GM12891 (cell line): ENCODE measurements at regions not wholly inside any gene's neighbourhood (a gene's known extent, or its start where the extent isn't known, plus 50 kb on each side); places are given as distances from the start of the nearest gene placed in this dataset.
A peak's percentile ranks its signal among the peaks of the same experiment; 100 is the strongest.

Experiments
- DNase-seq: peaks from one replicate; pipeline ENCODE4 v3.0.0; 2011; ENCODE audit warnings: low spot score; ENCODE audit not compliant: insufficient read length
- FAIRE-seq: peaks from 2 replicates; lab custom pipeline; 2011; peaks lifted over from hg19 to GRCh38; lab: Jason Lieb, UNC
- PAX5 ChIP-seq: IDR thresholded peaks from 2 replicates; pipeline ENCODE4 v1.6.1; 2011; ENCODE audit warnings: low read length, moderate library complexity, mild to moderate bottlenecking; ENCODE audit not compliant: insufficient read depth, severe bottlenecking
- POLR2A ChIP-seq: IDR thresholded peaks from 2 replicates; pipeline ENCODE4 v1.6.1; 2011; ENCODE audit warnings: low read depth, low read length, control low read depth
- POLR2AphosphoS5 ChIP-seq: IDR thresholded peaks from 2 replicates; pipeline ENCODE4 v1.6.1; 2011; ENCODE audit warnings: low read depth, low read length, control low read depth
- POU2F2 ChIP-seq: IDR thresholded peaks from 2 replicates; pipeline ENCODE4 v1.6.1; 2011; ENCODE audit warnings: low read depth, mild to moderate bottlenecking, control low read depth, low read length, moderate library complexity
- SPI1 ChIP-seq: IDR thresholded peaks from 2 replicates; pipeline ENCODE4 v1.6.1; 2011; ENCODE audit warnings: low read depth, low read length, control low read depth
- TAF1 ChIP-seq: IDR thresholded peaks from 2 replicates; pipeline ENCODE4 v1.6.1; 2011; ENCODE audit warnings: low read depth, low read length, control low read depth

DNA sequence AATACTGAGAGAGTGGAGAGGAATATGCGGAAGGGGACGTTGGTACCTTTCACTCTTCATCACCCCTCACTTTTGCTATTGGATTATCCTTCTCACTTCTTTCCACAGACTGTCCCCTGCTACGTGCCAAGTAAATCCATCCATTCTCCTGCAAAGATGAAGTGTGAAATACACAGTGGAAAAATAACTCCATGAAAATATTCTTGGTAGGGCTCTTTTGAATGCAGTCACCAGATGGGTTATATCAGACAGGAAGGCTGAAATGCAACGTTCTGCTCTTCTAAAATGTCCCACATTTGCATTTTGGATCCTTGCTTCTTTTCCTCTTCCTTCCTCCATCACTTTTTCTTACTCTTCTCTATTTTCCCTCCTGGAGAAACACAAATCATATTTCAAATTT lies 510.3 kb upstream of the CLINT1 start:
- TF ChIP-seq TAF1 (no peak), POLR2AphosphoS5 (no peak), POLR2A (no peak), POU2F2 (no peak), SPI1 (no peak), PAX5 (no peak)
- FAIRE-seq (no peak), DNase-seq (no peak)

GRCh38 chr5:158368686-158369085 lies 509.7 kb upstream of the CLINT1 start:
- TF ChIP-seq POU2F2, result no peak
- TF ChIP-seq TAF1, result no peak
- no peak for TF ChIP-seq POLR2AphosphoS5
- no peak for TF ChIP-seq SPI1
- no peak for TF ChIP-seq POLR2A
- no peak for TF ChIP-seq PAX5
- FAIRE-seq (no peak), DNase-seq (no peak)

DNA sequence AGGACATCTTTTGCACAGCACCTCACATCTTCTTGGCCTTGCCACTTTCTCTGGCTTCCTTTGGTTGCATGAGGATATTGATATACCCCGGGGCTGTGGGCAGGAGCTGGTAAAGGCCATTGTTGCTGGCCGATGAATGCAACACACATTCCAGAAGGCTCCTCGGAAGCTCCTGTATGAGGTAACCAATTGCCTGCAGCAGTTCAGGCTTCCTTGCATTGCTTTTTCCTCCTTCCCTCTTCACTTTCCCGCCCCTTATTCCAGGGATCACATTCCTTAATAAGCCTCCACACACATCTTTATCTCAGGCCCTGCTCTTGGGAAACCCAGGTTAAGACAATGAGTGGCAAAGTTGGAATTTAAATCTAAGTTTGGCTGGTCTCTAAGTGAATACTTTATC lies 505.4 kb upstream of the CLINT1 start:
- FAIRE-seq (no peak), DNase-seq (no peak)
- TF ChIP-seq TAF1, result no peak
- TF ChIP-seq PAX5, result no peak
- TF ChIP-seq POLR2A, result no peak
- TF ChIP-seq POLR2AphosphoS5, result no peak
- no peak for TF ChIP-seq SPI1
- no peak for TF ChIP-seq POU2F2

GRCh38 chr5:158354958-158355357 lies 496.0 kb upstream of the CLINT1 start:
- no peak for FAIRE-seq
- TF ChIP-seq TAF1 (no peak), SPI1 (peak; percentile 37; the same call in 1 of the 2 replicates)
- DNase-seq, result no peak

DNA sequence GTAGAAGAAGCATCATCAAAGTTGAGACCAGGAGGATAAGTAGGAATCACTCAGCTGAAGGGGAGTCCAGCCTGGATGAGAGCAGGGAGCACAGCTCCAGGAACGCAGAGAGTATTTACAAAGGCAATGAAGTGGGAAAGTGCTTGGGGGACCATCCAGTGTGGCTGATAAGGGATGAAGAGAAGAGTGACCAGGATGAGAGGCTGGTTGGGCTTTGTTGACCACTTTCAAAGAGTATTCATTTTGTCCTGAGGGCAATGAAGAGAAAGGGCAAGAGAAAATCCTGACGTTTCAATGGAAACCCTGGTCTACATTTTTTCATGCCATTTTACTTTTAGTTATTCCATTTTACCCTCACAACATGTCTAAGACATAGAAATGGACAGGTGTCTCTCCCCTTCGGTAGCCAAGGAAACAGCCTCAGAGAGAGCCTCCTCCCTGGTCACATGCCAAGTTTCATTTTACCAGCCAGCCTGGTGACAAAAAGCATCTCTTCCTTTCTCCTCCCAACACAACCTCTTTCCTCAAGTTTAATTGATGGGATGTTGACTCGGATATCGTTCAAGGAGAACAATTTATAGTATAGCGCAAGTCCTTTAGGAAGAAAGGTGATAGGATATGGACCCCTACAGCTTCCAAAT lies 492.7 kb upstream of the CLINT1 start:
- TF ChIP-seq TAF1 (no peak), PAX5 (no peak), POU2F2 (no peak), SPI1 (no peak), POLR2A (no peak), POLR2AphosphoS5 (no peak)
- FAIRE-seq (no peak), DNase-seq (no peak)

DNA sequence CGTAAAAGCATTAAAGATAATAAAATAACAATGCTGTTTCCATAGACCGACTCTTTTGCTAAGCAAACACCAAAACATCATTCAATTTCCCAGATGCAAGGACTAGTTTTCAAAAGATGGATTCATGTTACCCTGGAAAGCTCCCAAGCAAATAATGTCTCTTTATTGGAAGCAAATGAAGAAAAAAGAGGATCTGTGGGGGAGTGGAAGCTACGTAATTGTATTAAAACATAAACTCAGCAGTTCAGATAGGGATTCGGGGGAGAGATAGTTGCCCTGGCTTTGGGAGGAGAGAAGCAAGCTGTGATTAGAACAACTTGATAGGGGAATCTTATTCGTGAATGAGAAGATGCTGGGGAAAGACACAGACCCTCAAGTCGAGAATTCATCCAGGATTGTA lies 491.0 kb upstream of the CLINT1 start:
- no peak for TF ChIP-seq POLR2AphosphoS5
- no peak for TF ChIP-seq POU2F2
- no peak for TF ChIP-seq TAF1
- no peak for DNase-seq
- no peak for FAIRE-seq

DNA sequence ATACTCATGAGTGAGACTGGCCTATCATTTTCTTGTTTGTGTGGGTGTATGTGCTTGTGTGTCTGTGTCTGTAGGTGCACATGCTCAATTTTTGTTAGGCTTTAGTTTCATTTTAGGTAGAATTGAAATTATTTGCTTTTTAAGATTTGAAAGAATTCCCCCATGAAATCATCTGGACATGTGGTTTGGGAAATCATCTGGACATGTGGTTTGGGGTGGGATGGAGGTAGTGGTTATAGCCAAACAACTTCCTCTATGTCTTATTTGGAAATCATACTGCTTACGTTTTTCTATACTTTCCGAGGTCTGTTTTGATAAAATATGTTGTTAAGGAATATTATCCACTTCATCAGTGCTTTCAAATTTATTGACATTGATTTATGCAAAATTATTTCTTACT lies 485.4 kb upstream of the CLINT1 start:
- TF ChIP-seq SPI1 (no peak), PAX5 (no peak), POLR2A (no peak), POLR2AphosphoS5 (no peak), POU2F2 (no peak), TAF1 (no peak)
- DNase-seq (no peak), FAIRE-seq (no peak)

DNA sequence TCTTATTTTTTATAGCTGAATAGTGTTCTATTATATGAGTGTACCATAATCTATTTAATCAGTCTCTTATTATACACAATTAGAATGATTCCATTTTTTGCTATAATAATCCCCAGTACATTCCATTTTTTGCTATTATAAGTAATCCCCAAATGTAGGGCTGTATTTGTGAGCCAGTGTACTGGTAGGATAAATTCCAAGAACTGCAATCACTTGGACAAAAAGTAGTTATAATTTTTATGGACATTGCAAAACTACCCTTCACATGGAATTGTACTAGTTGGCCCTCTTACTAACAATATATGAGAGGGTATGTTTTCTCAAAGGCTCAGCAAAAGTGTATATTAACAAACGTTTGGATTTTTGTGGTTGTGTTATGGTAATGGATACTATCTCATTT lies 481.7 kb upstream of the CLINT1 start:
- FAIRE-seq, result no peak
- TF ChIP-seq SPI1 (no peak), POLR2A (no peak), TAF1 (no peak), POU2F2 (no peak), PAX5 (no peak), POLR2AphosphoS5 (no peak)
- DNase-seq, result no peak

- DNase-seq, result no peak
- TF ChIP-seq TAF1 (no peak), POLR2AphosphoS5 (no peak), PAX5 (no peak), SPI1 (no peak), POU2F2 (no peak), POLR2A (no peak)
- FAIRE-seq, result no peak
These were observed 467.3 kb upstream of the CLINT1 start for GRCh38 chr5:158326256-158326655.

DNA sequence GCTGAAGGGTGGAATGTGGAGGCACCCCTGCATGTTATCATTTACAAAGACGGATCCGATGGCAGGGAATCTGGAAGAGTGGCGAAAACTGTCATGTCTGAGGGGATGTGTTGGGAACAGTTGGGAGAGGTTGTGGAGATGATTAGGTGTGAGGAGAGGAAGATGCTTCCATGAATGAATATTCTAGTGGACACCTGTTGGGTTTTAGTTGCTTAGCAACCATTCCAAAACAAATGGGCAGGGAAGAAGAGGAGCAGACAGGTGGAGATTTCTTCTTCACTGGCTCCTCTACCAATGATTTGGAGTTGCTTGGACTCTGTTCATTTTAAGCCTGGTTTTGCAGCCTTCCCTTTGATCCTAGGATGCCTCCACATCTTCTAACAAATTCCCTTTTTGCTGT lies 465.3 kb upstream of the CLINT1 start:
- no peak for FAIRE-seq
- TF ChIP-seq SPI1 (no peak), TAF1 (no peak), POLR2A (no peak), POLR2AphosphoS5 (no peak), PAX5 (no peak), POU2F2 (no peak)
- no peak for DNase-seq
